Upper lobe of right lung (tissue), 1 donor: ENCODE measurements at regions not wholly inside any gene's neighbourhood (a gene's known extent, or its start where the extent isn't known, plus 50 kb on each side); places are given as distances from the start of the nearest gene placed in this dataset.

Source experiments
- ATAC-seq: fragments of 200-7000 bp; cut with Tn5 transposase; one replicate; pipeline ENCODE4 v1.9.1; 2020; ENCODE audit warnings: mild to moderate bottlenecking, moderate library complexity
- DNase-seq: peaks from one replicate; pipeline ENCODE4 v3.0.0-alpha.2; 2020
- H3K27ac ChIP-seq: fragments of 200-600 bp; one replicate; pipeline ENCODE4 v1.8.0; 2022
- H3K27me3 ChIP-seq: fragments of 200-600 bp; one replicate; pipeline ENCODE4 v1.8.0; 2022; ENCODE audit warnings: mild to moderate bottlenecking
- H3K36me3 ChIP-seq: fragments of 200-600 bp; one replicate; pipeline ENCODE4 v1.8.0; 2022
- H3K4me1 ChIP-seq: fragments of 200-600 bp; one replicate; pipeline ENCODE4 v1.8.0; 2022
- H3K4me3 ChIP-seq: fragments of 200-600 bp; one replicate; pipeline ENCODE4 v1.8.0; 2022; ENCODE audit warnings: mild to moderate bottlenecking
- H3K9me3 ChIP-seq: fragments of 200-600 bp; one replicate; pipeline ENCODE4 v1.8.0; 2022
- intact Hi-C: fragments of 100-400 bp; cut with DNase I; formaldehyde crosslinking; loops from one replicate; pipeline ENCODE4 v1.11.0; 2022
- TF ChIP-seq, protein P1 (sequence below): fragments of 200-600 bp; IDR thresholded peaks from one replicate; pipeline ENCODE4 v1.8.0; 2022; ENCODE audit warnings: antibody characterized with exemption
- donor health status: DM: no; HTN: yes; CAD: no; lungs with severe emphysema.

- Histone ChIP-seq H3K27ac (no peak overlapping the region), H3K9me3 (no peaks in the 10 kb centered on the region), H3K27me3 (no peaks in the 10 kb centered on the region), H3K4me3 (no peak overlapping the region), H3K4me1 (no peaks in the 10 kb centered on the region), H3K36me3 (no peaks in the 10 kb centered on the region)
- TF ChIP-seq, protein P1, sequence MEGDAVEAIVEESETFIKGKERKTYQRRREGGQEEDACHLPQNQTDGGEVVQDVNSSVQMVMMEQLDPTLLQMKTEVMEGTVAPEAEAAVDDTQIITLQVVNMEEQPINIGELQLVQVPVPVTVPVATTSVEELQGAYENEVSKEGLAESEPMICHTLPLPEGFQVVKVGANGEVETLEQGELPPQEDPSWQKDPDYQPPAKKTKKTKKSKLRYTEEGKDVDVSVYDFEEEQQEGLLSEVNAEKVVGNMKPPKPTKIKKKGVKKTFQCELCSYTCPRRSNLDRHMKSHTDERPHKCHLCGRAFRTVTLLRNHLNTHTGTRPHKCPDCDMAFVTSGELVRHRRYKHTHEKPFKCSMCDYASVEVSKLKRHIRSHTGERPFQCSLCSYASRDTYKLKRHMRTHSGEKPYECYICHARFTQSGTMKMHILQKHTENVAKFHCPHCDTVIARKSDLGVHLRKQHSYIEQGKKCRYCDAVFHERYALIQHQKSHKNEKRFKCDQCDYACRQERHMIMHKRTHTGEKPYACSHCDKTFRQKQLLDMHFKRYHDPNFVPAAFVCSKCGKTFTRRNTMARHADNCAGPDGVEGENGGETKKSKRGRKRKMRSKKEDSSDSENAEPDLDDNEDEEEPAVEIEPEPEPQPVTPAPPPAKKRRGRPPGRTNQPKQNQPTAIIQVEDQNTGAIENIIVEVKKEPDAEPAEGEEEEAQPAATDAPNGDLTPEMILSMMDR: no peak
- ATAC-seq (no peak), DNase-seq (no peak)
- intact Hi-C loops: no loop called here
These were observed 294.1 kb downstream of the GLRX3 start for GRCh38 chr10:130430291-130430690.

DNA sequence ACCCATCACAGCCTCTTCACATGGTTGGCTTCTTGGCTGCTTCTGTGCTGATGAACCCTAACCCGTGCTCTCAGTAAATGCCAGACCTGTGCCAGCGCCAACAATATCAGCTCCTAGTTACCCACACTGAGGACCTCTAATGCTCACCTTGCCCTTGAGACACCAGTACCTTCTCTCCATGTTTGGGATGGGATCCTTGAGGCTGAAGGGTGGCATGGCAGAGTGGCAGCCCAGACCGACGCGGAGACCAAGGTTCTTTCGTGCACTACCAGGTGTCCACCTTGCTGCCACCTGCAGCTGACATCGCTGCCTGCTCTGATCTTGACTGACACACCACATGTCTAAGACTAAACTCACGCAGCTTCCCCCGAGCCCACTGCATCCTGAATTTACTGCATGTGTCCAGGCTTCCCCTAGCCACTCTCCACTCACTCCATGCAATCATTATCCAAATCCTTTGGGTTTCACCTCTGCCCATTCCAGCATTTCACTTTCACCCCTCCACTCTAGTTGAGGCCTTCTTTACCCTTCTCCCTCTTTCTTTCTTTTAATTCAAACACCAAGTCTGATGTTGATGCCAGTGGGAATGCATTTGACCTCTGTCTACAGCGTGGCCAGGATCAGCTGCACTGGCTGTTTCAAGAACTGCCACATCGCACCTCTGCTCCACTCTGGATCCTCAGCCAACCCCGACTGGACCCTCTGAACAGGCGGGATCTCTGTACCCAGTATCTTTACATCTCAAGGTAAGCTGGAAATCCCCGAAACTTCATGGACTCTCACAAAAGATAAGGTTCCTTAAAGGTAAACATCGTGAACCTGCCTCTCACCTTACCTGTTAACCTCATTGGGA lies 294.9 kb downstream of the GLRX3 start:
- no peak overlapping the region for H3K27ac ChIP-seq
- intact Hi-C loops: no loop called here
- TF ChIP-seq, protein P1: no peak
- DNase-seq: no peak
- ATAC-seq: no peak
- no peaks in the 10 kb centered on the region for H3K4me1 ChIP-seq
- H3K4me3 ChIP-seq: no peak overlapping the region
- H3K9me3 ChIP-seq: no peaks in the 10 kb centered on the region
- H3K36me3 ChIP-seq: no peaks in the 10 kb centered on the region
- no peaks in the 10 kb centered on the region for H3K27me3 ChIP-seq

- no peaks in the 10 kb centered on the region for H3K36me3 ChIP-seq
- H3K4me1 ChIP-seq: no peaks in the 10 kb centered on the region
- DNase-seq (no peak), ATAC-seq (no peak)
- H3K9me3 ChIP-seq: no peaks in the 10 kb centered on the region
- no peaks in the 10 kb centered on the region for H3K27me3 ChIP-seq
- TF ChIP-seq, protein P1: no peak
- no peak overlapping the region for H3K27ac ChIP-seq
- intact Hi-C loops: no loop called here
- no peak overlapping the region for H3K4me3 ChIP-seq
These were observed 296.1 kb downstream of the GLRX3 start for GRCh38 chr10:130432271-130432670.

DNA sequence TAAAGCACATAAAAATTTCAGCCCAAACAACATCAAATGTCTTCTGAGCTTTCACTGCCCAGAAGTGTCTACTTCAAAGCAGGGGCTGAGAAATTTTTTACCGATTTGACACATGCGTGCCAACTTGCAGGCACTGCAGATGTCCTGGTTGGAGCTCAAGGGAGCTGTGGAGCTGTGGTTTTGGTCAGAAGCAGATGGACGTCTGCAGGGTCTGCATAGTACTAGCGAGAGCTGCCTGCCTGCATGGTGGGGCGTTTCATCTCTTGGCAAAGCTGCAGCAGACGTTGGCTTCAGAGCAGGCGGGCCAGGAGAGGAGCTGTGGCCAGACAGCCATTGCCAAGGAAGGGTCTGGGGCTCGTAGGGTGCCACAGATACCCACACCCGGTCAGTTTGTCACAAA lies 296.7 kb downstream of the GLRX3 start:
- Histone ChIP-seq H3K27ac (no peak overlapping the region), H3K4me1 (no peaks in the 10 kb centered on the region), H3K4me3 (no peak overlapping the region), H3K9me3 (no peaks in the 10 kb centered on the region), H3K36me3 (no peaks in the 10 kb centered on the region), H3K27me3 (no peaks in the 10 kb centered on the region)
- ATAC-seq: no peak
- intact Hi-C loops: no loop called here
- no peak for DNase-seq
- TF ChIP-seq, protein P1: no peak

GRCh38 chr10:130434446-130435385 lies 298.5 kb downstream of the GLRX3 start:
- no peaks in the 10 kb centered on the region for H3K36me3 ChIP-seq
- no peak overlapping the region for H3K27ac ChIP-seq
- H3K4me3 ChIP-seq: no peak overlapping the region
- DNase-seq: no peak
- no peaks in the 10 kb centered on the region for H3K4me1 ChIP-seq
- intact Hi-C loops: no loop called here
- TF ChIP-seq, protein P1: no peak
- H3K9me3 ChIP-seq: no peaks in the 10 kb centered on the region
- no peaks in the 10 kb centered on the region for H3K27me3 ChIP-seq
- ATAC-seq: no peak
